HepG2 (cell line): ENCODE measurements at regions not wholly inside any gene's neighbourhood (a gene's known extent, or its start where the extent isn't known, plus 50 kb on each side); places are given as distances from the start of the nearest gene placed in this dataset.

ENCODE experiments used
- ATAC-seq: fragments of 200-7000 bp; cut with Tn5 transposase; 3 replicates; pipeline ENCODE4 v1.9.1; 2020; ENCODE audit warnings: mild to moderate bottlenecking, moderate library complexity
- BruUV-seq: library from RNA; stranded (reverse); fragments of 400-500 nt; replicated peaks from 2 replicates; lab custom pipeline; 2021; lab: Mats Ljungman, UMichigan
- CTCF ChIA-PET: fragments of 300-600 bp; formaldehyde crosslinking; extraction: SDS; loops from one replicate; lab custom pipeline; 2021; ENCODE audit warnings: low total read pairs, inconsistent platforms, low intra/inter-chr PET ratio; lab: Yijun Ruan, JAX
- POLR2A ChIA-PET: fragments of 350-600 bp; sonication (Branson Sonifier 250); formaldehyde crosslinking; loops from one replicate; lab custom pipeline; 2020; ENCODE audit warnings: antibody characterized with exemption, inconsistent platforms; lab: Yijun Ruan, JAX
- DNase-seq: peaks from one replicate; pipeline ENCODE4 v3.0.0-alpha.2; 2015; ENCODE audit warnings: low spot score
- FAIRE-seq: peaks from 3 replicates; lab custom pipeline; 2011; peaks lifted over from hg19 to GRCh38; lab: Jason Lieb, UNC
- H2AFZ ChIP-seq: one replicate; pipeline ENCODE4 v1.6.1; 2011; ENCODE audit warnings: low read length, inconsistent platforms
- H3K27ac ChIP-seq: fragments of 300-600 bp; 3 replicates; pipeline ENCODE4 v1.8.0; 2011; ENCODE audit warnings: mixed run types, mild to moderate bottlenecking, mixed read lengths, low read length, inconsistent platforms; ENCODE audit not compliant: insufficient read depth; ENCODE audit errors: extremely low read length
- H3K27me3 ChIP-seq, 2 experiments: fragments of 200-600 bp in 1 of 2; 2 replicates in 1 of 2; 3 replicates in 1 of 2; pipeline versions ENCODE4 v1.6.0 to v1.8.0; 2011; ENCODE audit warnings: low read length in 2 of 2, mild to moderate bottlenecking in 2 of 2, moderate library complexity in 2 of 2, inconsistent platforms in 1 of 2; ENCODE audit not compliant: insufficient read depth in 2 of 2, control insufficient read depth in 1 of 2
- H3K36me3 ChIP-seq, 2 experiments: fragments of 200-600 bp in 1 of 2; replicated peaks in 1 of 2; 2 replicates in 1 of 2; 3 replicates in 1 of 2; pipeline versions ENCODE4 v1.5.1 to v1.8.0; 2011; ENCODE audit warnings: low read length in 2 of 2, inconsistent platforms in 1 of 2; ENCODE audit not compliant: insufficient read depth in 2 of 2, control insufficient read depth in 1 of 2
- H3K4me1 ChIP-seq: 2 replicates; pipeline ENCODE4 v1.5.1; 2012; ENCODE audit warnings: low read length, inconsistent platforms; ENCODE audit not compliant: insufficient read depth
- H3K4me2 ChIP-seq: 2 replicates; pipeline ENCODE4 v1.6.0; 2011; ENCODE audit warnings: low read depth, low read length, inconsistent platforms
- H3K4me3 ChIP-seq, 3 experiments: fragments of 200-600 bp in 1 of 3; sonication (generic), shearing (Covaris generic) in 1 of 3; replicated peaks in 1 of 3; 2 replicates each; pipeline ENCODE4 v1.5.1; 2011 to 2016; ENCODE audit warnings: low read length in 3 of 3, inconsistent platforms in 2 of 3, low read depth in 2 of 3, mild to moderate bottlenecking in 2 of 3, control low read depth in 1 of 3, mixed read lengths in 1 of 3; ENCODE audit not compliant: insufficient read depth in 1 of 3
- H3K79me2 ChIP-seq: one replicate; pipeline ENCODE4 v1.6.1; 2011; ENCODE audit warnings: low read length, inconsistent platforms; ENCODE audit not compliant: insufficient read depth
- H3K9ac ChIP-seq: 2 replicates; pipeline ENCODE4 v1.6.0; 2011; ENCODE audit warnings: mild to moderate bottlenecking, low read depth, low read length, inconsistent platforms; ENCODE audit not compliant: insufficient read depth
- H3K9me3 ChIP-seq: 2 replicates; pipeline ENCODE4 v1.5.1; 2012; ENCODE audit warnings: mild to moderate bottlenecking, low read length
- H4K20me1 ChIP-seq: 2 replicates; pipeline ENCODE4 v1.6.0; 2011; ENCODE audit warnings: inconsistent platforms, mild to moderate bottlenecking, low read length, moderate library complexity; ENCODE audit not compliant: insufficient read depth
- CHCHD3 ChIP-seq: sonication (generic); formaldehyde crosslinking; IDR thresholded peaks from 2 replicates; pipeline ENCODE4 v1.8.0; 2022; ENCODE audit warnings: mild to moderate bottlenecking, missing genetic modification reagents, moderate library complexity
- MEIS2 ChIP-seq: sonication (generic); formaldehyde crosslinking; IDR thresholded peaks from 2 replicates; pipeline ENCODE4 v1.9.0; 2021; ENCODE audit warnings: mild to moderate bottlenecking, missing genetic modification reagents
- ZNF512B ChIP-seq: sonication (generic); formaldehyde crosslinking; IDR thresholded peaks from 2 replicates; pipeline ENCODE4 v1.5.1; 2020; ENCODE audit warnings: missing genetic modification reagents, mild to moderate bottlenecking, borderline replicate concordance
- ZNF552 ChIP-seq: sonication (generic); formaldehyde crosslinking; IDR thresholded peaks from 2 replicates; pipeline ENCODE4 v1.9.0; 2022; ENCODE audit warnings: missing genetic modification reagents, mild to moderate bottlenecking, borderline replicate concordance
- ZNF780A ChIP-seq: sonication (generic); formaldehyde crosslinking; IDR thresholded peaks from 2 replicates; pipeline ENCODE4 v1.8.0; 2022; ENCODE audit warnings: mild to moderate bottlenecking, missing genetic modification reagents, moderate library complexity
- ZSCAN5A ChIP-seq: sonication (generic); formaldehyde crosslinking; IDR thresholded peaks from 2 replicates; pipeline ENCODE4 v1.8.0; 2022; ENCODE audit warnings: mild to moderate bottlenecking, missing genetic modification reagents, borderline replicate concordance
- WGBS: methylation state at CpG from one replicate; pipeline ENCODE4 v1.1.6; 2017; ENCODE audit warnings: low lambda C conversion rate; 5-methylcytosine and 5-hydroxymethylcytosine counted together
- in situ Hi-C: cut with HindIII; loops from 2 replicates; pipeline ENCODE4 v1.10.0; 2017; ENCODE audit warnings: low pct_unique_long_range_greater_than_20kb; ENCODE audit not compliant: extremely low pct_ligation_motif_present
- intact Hi-C: fragments of 100-400 bp; cut with micrococcal nuclease; formaldehyde crosslinking; loops from one replicate; pipeline ENCODE4 v1.10.0; 2022; ENCODE audit not compliant: unreplicated experiment
- TF ChIP-seq, protein P1 (sequence below): sonication (generic); formaldehyde crosslinking; IDR thresholded peaks from 2 replicates; pipeline ENCODE4 v1.8.0; 2022; ENCODE audit warnings: mild to moderate bottlenecking, missing genetic modification reagents; ENCODE audit not compliant: insufficient replicate concordance

- H3K9me3 ChIP-seq: no peaks in the 10 kb centered on the region
- H3K4me2 ChIP-seq: no peak overlapping the region
- POLR2A ChIA-PET: no interaction called here
- no peaks in the 10 kb centered on the region for H3K79me2 ChIP-seq
- FAIRE-seq (no peak), DNase-seq (no peak), ATAC-seq (no peak)
- CTCF ChIA-PET: no interaction called here
- no peaks in the 10 kb centered on the region for H4K20me1 ChIP-seq
- H3K27me3 ChIP-seq: no peaks in the 10 kb centered on the region
- in situ Hi-C loops (no loop called here), intact Hi-C loops (no loop called here)
- no peak overlapping the region for H3K4me3 ChIP-seq
- no peak overlapping the region for H3K27ac ChIP-seq
- H3K4me1 ChIP-seq: no peaks in the 10 kb centered on the region
- H2AFZ ChIP-seq: no peak overlapping the region
- no peaks in the 10 kb centered on the region for H3K36me3 ChIP-seq
- 59% methylated on average over 4 of the region's 4 CpGs for WGBS
- TF ChIP-seq ZNF780A (CRISPR knock-in tag) (no peak), ZNF512B (CRISPR knock-in tag) (no peak), MEIS2 (CRISPR knock-in tag) (no peak), ZSCAN5A (CRISPR knock-in tag) (no peak), ZNF552 (CRISPR knock-in tag) (no peak), CHCHD3 (CRISPR knock-in tag) (no peak)
- TF ChIP-seq, protein P1, sequence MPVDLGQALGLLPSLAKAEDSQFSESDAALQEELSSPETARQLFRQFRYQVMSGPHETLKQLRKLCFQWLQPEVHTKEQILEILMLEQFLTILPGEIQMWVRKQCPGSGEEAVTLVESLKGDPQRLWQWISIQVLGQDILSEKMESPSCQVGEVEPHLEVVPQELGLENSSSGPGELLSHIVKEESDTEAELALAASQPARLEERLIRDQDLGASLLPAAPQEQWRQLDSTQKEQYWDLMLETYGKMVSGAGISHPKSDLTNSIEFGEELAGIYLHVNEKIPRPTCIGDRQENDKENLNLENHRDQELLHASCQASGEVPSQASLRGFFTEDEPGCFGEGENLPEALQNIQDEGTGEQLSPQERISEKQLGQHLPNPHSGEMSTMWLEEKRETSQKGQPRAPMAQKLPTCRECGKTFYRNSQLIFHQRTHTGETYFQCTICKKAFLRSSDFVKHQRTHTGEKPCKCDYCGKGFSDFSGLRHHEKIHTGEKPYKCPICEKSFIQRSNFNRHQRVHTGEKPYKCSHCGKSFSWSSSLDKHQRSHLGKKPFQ: no peak
- no peak overlapping the region for H3K9ac ChIP-seq
- BruUV-seq: no TSS peak
Measured at GRCh38 chr10:36473122-36473521, 652.3 kb upstream of the ANKRD30A start.
